Common myeloid progenitor, CD34-positive (primary cell): ENCODE measurements at regions not wholly inside any gene's neighbourhood (a gene's known extent, or its start where the extent isn't known, plus 50 kb on each side); places are given as distances from the start of the nearest gene placed in this dataset.

Experiments used
- CTCF ChIA-PET: fragments of 350-600 bp; sonication (Branson Sonifier 250); formaldehyde crosslinking; loops from one replicate; lab custom pipeline; 2021; ENCODE audit warnings: antibody characterized with exemption; lab: Charles Lee
- POLR2A ChIA-PET: fragments of 350-600 bp; sonication (Branson Sonifier 250); formaldehyde crosslinking; loops from one replicate; lab custom pipeline; 2021; ENCODE audit warnings: antibody characterized with exemption; lab: Charles Lee
- DNase-seq, 3 donors: peaks; one replicate each; pipeline versions ENCODE4 v3.0.0 to v3.0.0-alpha.2; 2013
- H3K27ac ChIP-seq, 2 experiments: 1 replicate in 1 of 2; 2 replicates in 1 of 2; pipeline ENCODE4 v1.7.0; 2013; ENCODE audit warnings: inconsistent platforms in 2 of 2, low read length in 2 of 2, mild to moderate bottlenecking in 2 of 2, low read depth in 1 of 2, moderate library complexity in 1 of 2; ENCODE audit not compliant: severe bottlenecking in 2 of 2, insufficient read depth in 1 of 2, poor library complexity in 1 of 2
- H3K27me3 ChIP-seq, 5 experiments: replicated peaks in 2 of 5; 1 replicate in 3 of 5; 2 replicates in 2 of 5; pipeline versions ENCODE4 v1.6.1 to v1.7.0; 2013; ENCODE audit warnings: low read length in 4 of 5, mild to moderate bottlenecking in 2 of 5, moderate library complexity in 2 of 5, inconsistent platforms in 1 of 5; ENCODE audit not compliant: insufficient read depth in 5 of 5, control insufficient read depth in 4 of 5
- H3K36me3 ChIP-seq, 4 experiments: 1 replicate in 2 of 4; 2 replicates in 2 of 4; pipeline versions ENCODE4 v1.6.1 to v1.7.0; 2013; ENCODE audit warnings: low read length in 3 of 4, control low read depth in 1 of 4, mild to moderate bottlenecking in 1 of 4; ENCODE audit not compliant: control insufficient read depth in 4 of 4, insufficient read depth in 4 of 4
- H3K4me1 ChIP-seq, 4 experiments: 1 replicate in 3 of 4; 2 replicates in 1 of 4; pipeline versions ENCODE4 v1.6.1 to v1.7.1; 2013; ENCODE audit warnings: low read length in 3 of 4, mild to moderate bottlenecking in 3 of 4, control low read depth in 1 of 4, inconsistent platforms in 1 of 4, moderate library complexity in 1 of 4; ENCODE audit not compliant: control insufficient read depth in 4 of 4, insufficient read depth in 4 of 4; ENCODE audit errors: control extremely low read depth in 1 of 4
- H3K4me3 ChIP-seq, 7 experiments: 1 replicate in 4 of 7; 2 replicates in 3 of 7; pipeline versions ENCODE4 v1.5.1 to v1.7.0; 2013; ENCODE audit warnings: mild to moderate bottlenecking in 7 of 7, low read length in 6 of 7, moderate library complexity in 6 of 7, inconsistent platforms in 2 of 7, low read depth in 2 of 7, control low read depth in 1 of 7; ENCODE audit not compliant: insufficient read depth in 4 of 7, control insufficient read depth in 1 of 7; ENCODE audit errors: extremely low read depth in 1 of 7
- H3K9me3 ChIP-seq, 5 experiments: 1 replicate in 4 of 5; 2 replicates in 1 of 5; pipeline versions ENCODE4 v1.6.1 to v1.7.1; 2013; ENCODE audit warnings: low read length in 4 of 5, mild to moderate bottlenecking in 2 of 5, inconsistent platforms in 1 of 5, low read depth in 1 of 5, moderate library complexity in 1 of 5; ENCODE audit not compliant: control insufficient read depth in 4 of 5, insufficient read depth in 2 of 5; ENCODE audit errors: control extremely low read depth in 1 of 5
- WGBS: methylation state at CpG from one replicate; pipeline ENCODE4 v1.1.5; 2013; ENCODE audit not compliant: insufficient coverage; 5-methylcytosine and 5-hydroxymethylcytosine counted together

DNA sequence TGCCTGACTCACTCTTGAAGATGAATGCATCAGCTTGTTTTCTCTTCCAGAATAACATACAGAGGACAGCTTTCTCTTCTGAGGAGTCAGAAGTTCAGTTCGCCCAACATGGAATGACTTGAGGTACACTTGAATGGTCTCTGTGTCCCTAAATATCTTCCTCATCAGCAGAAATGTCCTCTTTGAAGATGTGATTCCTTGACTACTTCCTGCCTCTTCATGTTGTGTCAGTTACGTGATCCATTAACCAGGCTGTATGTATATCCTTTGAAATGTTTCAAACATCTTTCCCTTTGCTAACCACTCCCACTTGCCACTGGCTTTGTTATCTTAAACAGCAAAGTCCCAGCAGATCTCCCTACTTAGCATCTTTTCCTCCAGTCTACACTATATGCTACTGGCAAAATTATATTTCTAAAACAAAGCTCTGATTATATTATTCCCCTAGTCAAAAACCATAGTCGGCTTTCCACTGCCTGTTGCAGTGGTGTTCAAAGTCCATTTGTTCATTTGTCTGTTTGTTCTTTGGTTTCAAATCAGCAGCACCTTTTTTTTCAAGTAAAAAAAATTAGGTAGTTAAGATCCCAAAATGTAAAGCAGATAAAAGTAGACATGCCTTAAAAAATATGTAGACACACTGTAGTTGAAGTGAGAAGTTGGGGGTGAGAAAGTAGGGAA, 82.1 kb upstream of the PAK3 start:
- Histone ChIP-seq H3K27me3 (peaks cover 0 to 5% (median 3%) of the 10 kb centered on the region in 5 experiments), H3K4me1 (no peaks in the 10 kb centered on the region), H3K27ac (no peak overlapping the region), H3K9me3 (peaks cover 0 to 1% (median 0%) of the 10 kb centered on the region in 5 experiments), H3K36me3 (no peaks in the 10 kb centered on the region), H3K4me3 (no peak overlapping the region)
- no peak for DNase-seq
- POLR2A ChIA-PET: no interaction called here
- CTCF ChIA-PET: no interaction called here
- WGBS: 81% methylated on average over 2 of the region's 3 CpGs

DNA sequence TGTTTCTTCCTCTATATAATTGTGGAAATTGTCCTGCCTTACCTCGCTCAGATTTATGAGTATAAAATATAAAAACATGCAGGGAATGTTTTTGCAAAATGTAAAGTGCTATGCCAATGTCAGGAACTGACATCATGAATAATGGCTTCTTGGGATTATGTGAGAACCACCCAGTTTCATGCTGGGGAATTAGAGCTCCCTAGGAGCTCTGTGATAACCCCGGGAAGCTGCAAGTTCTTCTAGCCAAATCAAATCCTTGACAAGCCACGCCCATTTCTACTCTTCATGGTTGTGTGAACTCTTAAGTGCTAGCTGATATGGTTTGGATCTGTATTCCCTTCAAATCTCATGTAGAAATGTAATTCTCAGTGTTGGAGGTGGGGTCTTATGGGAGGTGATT, 85.9 kb upstream of the PAK3 start:
- Histone ChIP-seq H3K4me1 (no peaks in the 10 kb centered on the region), H3K9me3 (no peaks in the 10 kb centered on the region), H3K27me3 (peaks cover 0 to 27% (median 4%) of the 10 kb centered on the region in 5 experiments), H3K27ac (no peak overlapping the region), H3K4me3 (no peak overlapping the region), H3K36me3 (no peaks in the 10 kb centered on the region)
- WGBS: 33% methylated on average over 1 of the region's 3 CpGs
- DNase-seq: no peak
- POLR2A ChIA-PET: no interaction called here
- CTCF ChIA-PET: no interaction called here

DNA sequence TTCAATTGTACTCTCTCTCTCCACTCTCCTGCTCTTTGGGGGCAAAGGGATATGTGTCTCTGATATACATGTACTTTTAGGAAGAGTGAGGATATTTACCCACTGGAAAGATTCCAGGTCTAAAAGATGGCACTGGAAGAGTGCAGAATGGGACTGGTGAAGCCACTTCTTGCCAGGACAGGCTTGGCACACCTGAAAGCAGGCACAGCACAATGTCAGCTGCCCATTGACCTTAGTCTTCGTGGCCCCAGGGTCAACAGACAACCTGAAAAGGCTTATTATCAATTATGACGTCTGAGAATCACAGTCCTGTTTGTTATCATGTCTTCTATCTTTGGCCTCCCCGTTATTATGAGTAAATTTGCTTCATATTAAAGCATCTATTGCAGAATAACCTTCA, 86.7 kb upstream of the PAK3 start:
- no peaks in the 10 kb centered on the region for H3K36me3 ChIP-seq
- no peak overlapping the region for H3K27ac ChIP-seq
- H3K27me3 ChIP-seq: peaks cover 0 to 33% (median 5%) of the 10 kb centered on the region in 5 experiments
- no peaks in the 10 kb centered on the region for H3K9me3 ChIP-seq
- ChIA-PET POLR2A (no interaction called here), CTCF (no interaction called here)
- H3K4me3 ChIP-seq: no peak overlapping the region
- H3K4me1 ChIP-seq: no peaks in the 10 kb centered on the region
- WGBS: 0% methylated on average over 1 of the region's 3 CpGs
- no peak for DNase-seq

DNA sequence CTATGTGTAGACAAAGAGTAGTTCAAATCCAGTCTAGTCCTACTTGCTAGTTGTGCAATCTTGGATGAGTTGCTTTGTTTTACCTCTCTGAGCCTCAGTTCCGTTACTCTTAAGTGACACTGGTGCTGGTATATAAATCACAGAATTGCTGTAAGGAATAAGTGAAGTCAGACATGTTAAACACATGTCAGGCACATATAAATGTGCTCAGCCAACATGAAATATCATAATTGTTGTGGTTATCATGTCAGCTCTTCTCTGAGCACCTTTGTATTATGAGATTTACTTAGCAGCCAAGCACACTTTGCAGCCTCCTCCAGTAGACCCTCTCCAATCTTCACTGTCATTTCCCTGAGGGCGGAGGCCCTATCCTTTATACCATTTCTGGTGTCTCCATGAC, 87.9 kb upstream of the PAK3 start:
- Histone ChIP-seq H3K27me3 (peaks cover 0 to 39% (median 8%) of the 10 kb centered on the region in 5 experiments), H3K4me3 (no peak overlapping the region)
- POLR2A ChIA-PET: no interaction called here

DNA sequence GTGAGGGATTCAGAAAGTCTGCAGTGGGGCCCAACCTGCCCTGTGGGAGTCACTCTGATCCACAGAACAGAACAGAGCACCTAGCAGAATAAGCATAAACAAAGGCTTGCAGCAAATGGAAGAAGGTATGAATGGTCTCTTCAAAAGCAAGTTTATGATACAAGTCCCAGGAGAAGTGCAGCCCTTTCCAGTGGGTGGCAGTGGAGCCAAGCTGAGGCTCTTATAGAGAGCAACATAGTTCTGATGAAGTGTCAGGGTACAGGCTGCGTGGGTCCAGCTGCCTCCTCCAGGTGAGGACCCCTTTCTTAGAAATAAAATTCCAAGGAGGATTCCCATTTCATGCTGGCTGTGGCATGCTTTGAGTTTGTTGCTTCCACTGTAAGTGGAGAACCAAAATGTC, 88.8 kb upstream of the PAK3 start:
- WGBS: 73% methylated on average over 1 of the region's 1 CpG
- CTCF ChIA-PET: no interaction called here
- no peak for DNase-seq

More for the DNA sequence above, 87.9 kb upstream of the PAK3 start:
- no peak for DNase-seq
- H3K27ac ChIP-seq: no peak overlapping the region
- WGBS: 63% methylated on average over 1 of the region's 2 CpGs
- no peaks in the 10 kb centered on the region for H3K36me3 ChIP-seq
- CTCF ChIA-PET: no interaction called here
- H3K4me1 ChIP-seq: no peaks in the 10 kb centered on the region
- H3K9me3 ChIP-seq: no peaks in the 10 kb centered on the region

DNA sequence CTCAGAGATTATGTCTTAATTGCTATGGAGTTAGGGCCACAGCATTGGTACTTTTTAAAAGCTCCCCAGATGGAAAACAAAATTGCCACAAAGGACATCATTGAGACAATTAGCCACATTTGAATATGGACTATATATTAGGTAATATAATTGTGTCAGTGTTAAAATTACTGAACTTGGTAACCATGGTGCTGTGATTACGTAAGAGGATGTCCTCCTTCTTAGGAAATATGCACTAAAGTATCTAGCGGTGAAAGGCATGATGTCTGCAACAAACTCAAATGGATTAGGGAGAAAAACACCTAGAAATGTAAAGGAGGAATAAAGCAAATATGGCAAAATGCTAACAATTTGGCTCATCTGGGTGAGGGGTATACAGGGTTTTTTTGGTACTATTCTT, 89.9 kb upstream of the PAK3 start:
- Histone ChIP-seq H3K4me1 (no peaks in the 10 kb centered on the region), H3K27ac (no peak overlapping the region), H3K9me3 (no peaks in the 10 kb centered on the region), H3K27me3 (peaks cover 0 to 47% (median 11%) of the 10 kb centered on the region in 5 experiments), H3K36me3 (no peaks in the 10 kb centered on the region), H3K4me3 (no peak overlapping the region)
- POLR2A ChIA-PET: no interaction called here
- DNase-seq: peak in 1 of 3 donors; percentile 6
- CTCF ChIA-PET: no interaction called here
- WGBS: 67% methylated on average over 1 of the region's 2 CpGs

More for the DNA sequence above, 88.8 kb upstream of the PAK3 start:
- peaks cover 0 to 41% (median 8%) of the 10 kb centered on the region in 5 experiments for H3K27me3 ChIP-seq
- POLR2A ChIA-PET: no interaction called here
- H3K4me3 ChIP-seq: no peak overlapping the region
- H3K4me1 ChIP-seq: no peaks in the 10 kb centered on the region
- no peaks in the 10 kb centered on the region for H3K36me3 ChIP-seq
- no peaks in the 10 kb centered on the region for H3K9me3 ChIP-seq
- no peak overlapping the region for H3K27ac ChIP-seq

DNA sequence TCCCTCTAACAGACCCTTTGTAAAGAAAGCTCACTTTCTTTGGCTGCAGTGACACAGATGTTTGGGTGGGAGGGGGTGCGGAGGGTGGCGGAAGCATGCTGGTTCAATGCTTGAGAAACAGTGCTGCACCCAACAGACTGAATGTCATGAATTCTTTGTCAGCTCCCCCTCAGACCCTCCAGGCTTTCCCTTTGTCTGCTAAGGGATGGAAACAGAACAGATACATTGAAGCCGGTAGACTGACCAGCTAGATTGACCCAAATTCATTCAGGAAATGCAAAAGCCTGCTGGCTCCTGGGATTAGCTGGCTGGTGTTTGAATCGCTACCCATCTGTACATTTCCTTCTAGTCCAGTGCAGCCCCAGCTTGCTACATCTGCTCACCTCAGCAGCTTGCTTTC, 90.8 kb upstream of the PAK3 start:
- Histone ChIP-seq H3K27ac (no peak overlapping the region), H3K4me3 (no peak overlapping the region), H3K36me3 (no peaks in the 10 kb centered on the region), H3K4me1 (no peaks in the 10 kb centered on the region), H3K27me3 (peaks cover 0 to 56% (median 14%) of the 10 kb centered on the region in 5 experiments), H3K9me3 (no peaks in the 10 kb centered on the region)
- DNase-seq: no peak
- ChIA-PET POLR2A (no interaction called here), CTCF (no interaction called here)
- WGBS: 78% methylated on average over 4 of the region's 4 CpGs
